PC-9 (cell line): ENCODE measurements at regions not wholly inside any gene's neighbourhood (a gene's known extent, or its start where the extent isn't known, plus 50 kb on each side); places are given as distances from the start of the nearest gene placed in this dataset.

Experiments
- BruUV-seq: library from RNA; stranded (reverse); fragments of 400-500 nt; replicated peaks from 2 replicates; lab custom pipeline; 2021; lab: Mats Ljungman, UMichigan
- CTCF ChIA-PET: fragments of 300-600 bp; sonication (Branson Sonifier 250); formaldehyde crosslinking; loops from one replicate; lab custom pipeline; 2022; ENCODE audit warnings: antibody characterized with exemption; lab: Charles Lee
- POLR2A ChIA-PET: fragments of 300-600 bp; sonication (Branson Sonifier 250); formaldehyde crosslinking; loops from one replicate; lab custom pipeline; 2022; ENCODE audit warnings: antibody characterized with exemption; ENCODE audit not compliant: unreplicated experiment; lab: Charles Lee
- DNase-seq, 2 experiments: peaks; one replicate each; pipeline versions ENCODE4 v3.0.0 to v3.0.0-alpha.2; 2015 to 2022; ENCODE audit warnings: mixed read lengths in 1 of 2
- H2AFZ ChIP-seq: fragments of 200-600 bp; sonication (generic); 2 replicates; pipeline ENCODE4 v1.8.1; 2017; ENCODE audit warnings: antibody characterized with exemption
- H3F3A ChIP-seq: fragments of 200-600 bp; sonication (generic); 2 replicates; pipeline ENCODE4 v1.8.1; 2017; ENCODE audit warnings: antibody characterized with exemption, mild to moderate bottlenecking, low read depth; ENCODE audit not compliant: insufficient read depth
- H3K27ac ChIP-seq: fragments of 200-600 bp; sonication (generic); 2 replicates; pipeline ENCODE4 v1.6.1; 2016; ENCODE audit warnings: mixed run types
- H3K27me3 ChIP-seq: fragments of 200-600 bp; sonication (generic); 2 replicates; pipeline ENCODE4 v1.6.1; 2016; ENCODE audit warnings: low read depth, mixed run types; ENCODE audit not compliant: insufficient read depth
- H3K36me3 ChIP-seq: fragments of 200-600 bp; sonication (generic); 2 replicates; pipeline ENCODE4 v1.6.1; 2016; ENCODE audit warnings: low read depth, mixed run types
- H3K4me1 ChIP-seq: fragments of 200-600 bp; sonication (generic); replicated peaks from 2 replicates; pipeline ENCODE4 v1.6.1; 2016; ENCODE audit warnings: mixed run types; ENCODE audit not compliant: insufficient read depth
- H3K4me2 ChIP-seq: fragments of 200-600 bp; sonication (generic); 2 replicates; pipeline ENCODE4 v1.6.1; 2017; ENCODE audit warnings: mixed run types
- H3K4me3 ChIP-seq: fragments of 200-600 bp; sonication (generic); 2 replicates; pipeline ENCODE4 v1.6.1; 2016; ENCODE audit warnings: mixed run types
- H3K79me2 ChIP-seq: fragments of 200-600 bp; sonication (generic); 2 replicates; pipeline ENCODE4 v1.6.1; 2017; ENCODE audit warnings: low read depth, mixed run types
- H3K9me2 ChIP-seq: fragments of 200-600 bp; sonication (generic); 2 replicates; pipeline ENCODE4 v1.8.1; 2017; ENCODE audit warnings: mild to moderate bottlenecking; ENCODE audit not compliant: insufficient read depth
- H3K9me3 ChIP-seq: fragments of 200-600 bp; sonication (generic); 2 replicates; pipeline ENCODE4 v1.8.1; 2016; ENCODE audit warnings: low read depth; ENCODE audit not compliant: insufficient read depth
- H4K20me1 ChIP-seq: fragments of 200-600 bp; sonication (generic); 2 replicates; pipeline ENCODE4 v1.8.1; 2017; ENCODE audit not compliant: insufficient read depth
- EZH2 ChIP-seq: fragments of 200-600 bp; sonication (generic); IDR thresholded peaks from 2 replicates; pipeline ENCODE4 v1.8.0; 2017; ENCODE audit warnings: antibody characterized with exemption, low read depth
- intact Hi-C: fragments of 100-400 bp; cut with micrococcal nuclease; formaldehyde crosslinking; loops from one replicate; pipeline ENCODE4 v1.10.0; 2022; ENCODE audit not compliant: unreplicated experiment
- TF ChIP-seq, protein P1 (sequence below): fragments of 200-600 bp; sonication (generic); conservative IDR thresholded peaks from 2 replicates; pipeline ENCODE4 v1.6.1; 2017; ENCODE audit warnings: mixed run types, antibody characterized with exemption, mild to moderate bottlenecking, moderate library complexity

GRCh38 chr4:20383283-20383682 lies 131.6 kb downstream of the SLIT2 start:
- Histone ChIP-seq H3K9me3 (no peaks in the 10 kb centered on the region), H3F3A (no peaks in the 10 kb centered on the region), H3K4me3 (no peak overlapping the region), H3K27ac (no peak overlapping the region), H3K36me3 (no peaks in the 10 kb centered on the region), H3K79me2 (no peaks in the 10 kb centered on the region), H3K27me3 (no peaks in the 10 kb centered on the region), H2AFZ (no peak overlapping the region), H4K20me1 (no peaks in the 10 kb centered on the region), H3K4me1 (no peaks in the 10 kb centered on the region), H3K9me2 (no peaks in the 10 kb centered on the region), H3K4me2 (no peak overlapping the region)
- ChIA-PET POLR2A (interaction anchor here (0.5 kb wide), 1 partner anchor 1966 kb away, joined by 3 read pairs; no protein-coding TSS in a partner anchor), CTCF (no interaction called here)
- DNase-seq = no peak
- intact Hi-C loops = no loop called here
- TF ChIP-seq, protein P1, sequence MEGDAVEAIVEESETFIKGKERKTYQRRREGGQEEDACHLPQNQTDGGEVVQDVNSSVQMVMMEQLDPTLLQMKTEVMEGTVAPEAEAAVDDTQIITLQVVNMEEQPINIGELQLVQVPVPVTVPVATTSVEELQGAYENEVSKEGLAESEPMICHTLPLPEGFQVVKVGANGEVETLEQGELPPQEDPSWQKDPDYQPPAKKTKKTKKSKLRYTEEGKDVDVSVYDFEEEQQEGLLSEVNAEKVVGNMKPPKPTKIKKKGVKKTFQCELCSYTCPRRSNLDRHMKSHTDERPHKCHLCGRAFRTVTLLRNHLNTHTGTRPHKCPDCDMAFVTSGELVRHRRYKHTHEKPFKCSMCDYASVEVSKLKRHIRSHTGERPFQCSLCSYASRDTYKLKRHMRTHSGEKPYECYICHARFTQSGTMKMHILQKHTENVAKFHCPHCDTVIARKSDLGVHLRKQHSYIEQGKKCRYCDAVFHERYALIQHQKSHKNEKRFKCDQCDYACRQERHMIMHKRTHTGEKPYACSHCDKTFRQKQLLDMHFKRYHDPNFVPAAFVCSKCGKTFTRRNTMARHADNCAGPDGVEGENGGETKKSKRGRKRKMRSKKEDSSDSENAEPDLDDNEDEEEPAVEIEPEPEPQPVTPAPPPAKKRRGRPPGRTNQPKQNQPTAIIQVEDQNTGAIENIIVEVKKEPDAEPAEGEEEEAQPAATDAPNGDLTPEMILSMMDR = no peak
- TF ChIP-seq EZH2 = no peak
- BruUV-seq = no TSS peak

DNA sequence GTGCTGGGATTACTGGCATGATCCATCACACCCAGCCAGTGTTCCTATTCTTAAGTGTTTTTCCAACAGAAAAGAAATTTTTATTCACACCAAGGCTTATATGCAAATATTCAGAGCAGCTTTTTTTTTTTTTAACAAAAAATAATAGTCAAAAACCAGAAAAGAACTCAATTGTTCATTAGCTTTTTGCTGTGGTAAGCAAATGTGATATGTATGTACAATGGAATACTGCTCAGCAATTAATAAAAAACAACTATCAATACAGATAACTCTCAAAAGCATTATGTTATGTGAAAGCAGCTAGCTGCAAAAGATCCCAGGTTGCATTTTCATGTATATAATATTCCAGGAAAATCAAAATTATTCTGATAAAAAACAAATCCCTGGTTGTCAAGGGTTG lies 132.3 kb downstream of the SLIT2 start:
- Histone ChIP-seq H3K4me2 (no peak overlapping the region), H3K9me2 (no peaks in the 10 kb centered on the region), H4K20me1 (no peaks in the 10 kb centered on the region), H3K36me3 (no peaks in the 10 kb centered on the region), H3K79me2 (no peaks in the 10 kb centered on the region), H3K4me1 (no peaks in the 10 kb centered on the region), H3K9me3 (no peaks in the 10 kb centered on the region), H3K27ac (no peak overlapping the region), H2AFZ (no peak overlapping the region), H3K27me3 (no peaks in the 10 kb centered on the region), H3K4me3 (no peak overlapping the region), H3F3A (no peaks in the 10 kb centered on the region)
- BruUV-seq = no TSS peak
- intact Hi-C loops = no loop called here
- CTCF ChIA-PET = no interaction called here
- no peak for DNase-seq
- TF ChIP-seq EZH2 = no peak
- TF ChIP-seq, protein P1 = no peak
- POLR2A ChIA-PET = interaction anchor here (0.6 kb wide), 1 partner anchor 78 kb away, joined by 3 read pairs; no protein-coding TSS in a partner anchor

GRCh38 chr4:20384456-20384855 lies 132.8 kb downstream of the SLIT2 start:
- no peak overlapping the region for H3K4me3 ChIP-seq
- H3K27me3 ChIP-seq = no peaks in the 10 kb centered on the region
- H3K9me2 ChIP-seq = no peaks in the 10 kb centered on the region
- no peaks in the 10 kb centered on the region for H3K9me3 ChIP-seq
- ChIA-PET CTCF (no interaction called here), POLR2A (interaction anchor here (0.6 kb wide), 1 partner anchor 78 kb away, joined by 3 read pairs; no protein-coding TSS in a partner anchor)
- no peak overlapping the region for H3K27ac ChIP-seq
- no peaks in the 10 kb centered on the region for H4K20me1 ChIP-seq
- no peaks in the 10 kb centered on the region for H3K4me1 ChIP-seq
- no peak overlapping the region for H3K4me2 ChIP-seq
- no peak for TF ChIP-seq EZH2
- TF ChIP-seq, protein P1 = no peak
- no peak for DNase-seq
- no peak overlapping the region for H2AFZ ChIP-seq
- BruUV-seq = no TSS peak
- H3K79me2 ChIP-seq = no peaks in the 10 kb centered on the region
- intact Hi-C loops = no loop called here
- no peaks in the 10 kb centered on the region for H3F3A ChIP-seq
- H3K36me3 ChIP-seq = no peaks in the 10 kb centered on the region
